Glutamatergic neuron (in vitro differentiated cells): ENCODE measurements at regions not wholly inside any gene's neighbourhood (a gene's known extent, or its start where the extent isn't known, plus 50 kb on each side); places are given as distances from the start of the nearest gene placed in this dataset.
"Not testable (repeated sequence)": the region's sequence is repeated elsewhere in the genome, so short reads cannot be mapped to it uniquely, and the experiment has no call there.

Source experiments
- DNase-seq: peaks from one replicate; pipeline ENCODE4 v3.0.0; 2022
- H3K27ac Mint-ChIP-seq: one replicate; pipeline ENCODE4 v1.8.0; 2020; ENCODE audit warnings: mild to moderate bottlenecking, mixed read lengths, inconsistent platforms; ENCODE audit not compliant: unreplicated experiment
- H3K27me3 Mint-ChIP-seq: one replicate; pipeline ENCODE4 v1.8.0; 2020; ENCODE audit warnings: mild to moderate bottlenecking, moderate library complexity, mixed read lengths, inconsistent platforms; ENCODE audit not compliant: unreplicated experiment
- H3K36me3 Mint-ChIP-seq: one replicate; pipeline ENCODE4 v1.8.0; 2020; ENCODE audit warnings: mild to moderate bottlenecking, mixed read lengths, inconsistent platforms; ENCODE audit not compliant: unreplicated experiment
- H3K4me1 Mint-ChIP-seq: one replicate; pipeline ENCODE4 v1.8.0; 2020; ENCODE audit warnings: mild to moderate bottlenecking, low read depth, mixed read lengths, inconsistent platforms; ENCODE audit not compliant: unreplicated experiment
- H3K4me3 Mint-ChIP-seq: one replicate; pipeline ENCODE4 v1.8.0; 2020; ENCODE audit warnings: mild to moderate bottlenecking, mixed read lengths, inconsistent platforms; ENCODE audit not compliant: unreplicated experiment
- H3K9me3 Mint-ChIP-seq: one replicate; pipeline ENCODE4 v1.8.0; 2020; ENCODE audit warnings: mild to moderate bottlenecking, moderate library complexity, mixed read lengths, inconsistent platforms; ENCODE audit not compliant: unreplicated experiment
- CTCF ChIP-seq: fragments of 200-600 bp; sonication (generic); IDR thresholded peaks from one replicate; pipeline ENCODE4 v1.5.0; 2021; ENCODE audit not compliant: partially characterized antibody, unreplicated experiment

- Mint-ChIP-seq H3K27me3 (no peaks in the 10 kb centered on the region), H3K4me1 (peaks cover 5% of the 10 kb centered on the region), H3K27ac (no peak overlapping the region), H3K36me3 (no peaks in the 10 kb centered on the region), H3K4me3 (no peak overlapping the region), H3K9me3 (no peaks in the 10 kb centered on the region)
- no peak for DNase-seq
- TF ChIP-seq CTCF = no peak
These were observed 314.0 kb downstream of the PTPRU start for GRCh38 chr1:29550119-29550841.

- not testable (repeated sequence) for H3K27ac Mint-ChIP-seq, H3K4me1 Mint-ChIP-seq, H3K9me3 Mint-ChIP-seq, H3K27me3 Mint-ChIP-seq, H3K36me3 Mint-ChIP-seq, DNase-seq, H3K4me3 Mint-ChIP-seq
These were observed 313.4 kb downstream of the PTPRU start for GRCh38 chr1:29549728-29550118.

GRCh38 chr1:29549001-29549400 is 312.7 kb downstream of the PTPRU start:
- peak overlapping the region; percentile 28 for H3K4me3 Mint-ChIP-seq
- no peak for DNase-seq
- H3K27me3 Mint-ChIP-seq = no peaks in the 10 kb centered on the region
- no peaks in the 10 kb centered on the region for H3K9me3 Mint-ChIP-seq
- no peak for TF ChIP-seq CTCF
- no peak overlapping the region for H3K27ac Mint-ChIP-seq
- H3K4me1 Mint-ChIP-seq = peaks cover 8% of the 10 kb centered on the region
- H3K36me3 Mint-ChIP-seq = no peaks in the 10 kb centered on the region

GRCh38 chr1:29548091-29548490 is 311.8 kb downstream of the PTPRU start:
- no peak for TF ChIP-seq CTCF
- no peaks in the 10 kb centered on the region for H3K9me3 Mint-ChIP-seq
- H3K4me3 Mint-ChIP-seq = no peak overlapping the region
- peaks cover 10% of the 10 kb centered on the region for H3K4me1 Mint-ChIP-seq
- no peaks in the 10 kb centered on the region for H3K27me3 Mint-ChIP-seq
- H3K27ac Mint-ChIP-seq = no peak overlapping the region
- H3K36me3 Mint-ChIP-seq = no peaks in the 10 kb centered on the region
- DNase-seq = no peak

GRCh38 chr1:29547300-29547699 is 311.0 kb downstream of the PTPRU start:
- Mint-ChIP-seq H3K4me1 (peaks cover 10% of the 10 kb centered on the region), H3K27ac (no peak overlapping the region), H3K27me3 (no peaks in the 10 kb centered on the region), H3K9me3 (no peaks in the 10 kb centered on the region), H3K36me3 (no peaks in the 10 kb centered on the region), H3K4me3 (no peak overlapping the region)
- DNase-seq = no peak
- TF ChIP-seq CTCF = no peak
